ENCODE measurements at regions not wholly inside any gene's neighbourhood (a gene's known extent, or its start where the extent isn't known, plus 50 kb on each side); places are given as distances from the start of the nearest gene placed in this dataset.

DNA sequence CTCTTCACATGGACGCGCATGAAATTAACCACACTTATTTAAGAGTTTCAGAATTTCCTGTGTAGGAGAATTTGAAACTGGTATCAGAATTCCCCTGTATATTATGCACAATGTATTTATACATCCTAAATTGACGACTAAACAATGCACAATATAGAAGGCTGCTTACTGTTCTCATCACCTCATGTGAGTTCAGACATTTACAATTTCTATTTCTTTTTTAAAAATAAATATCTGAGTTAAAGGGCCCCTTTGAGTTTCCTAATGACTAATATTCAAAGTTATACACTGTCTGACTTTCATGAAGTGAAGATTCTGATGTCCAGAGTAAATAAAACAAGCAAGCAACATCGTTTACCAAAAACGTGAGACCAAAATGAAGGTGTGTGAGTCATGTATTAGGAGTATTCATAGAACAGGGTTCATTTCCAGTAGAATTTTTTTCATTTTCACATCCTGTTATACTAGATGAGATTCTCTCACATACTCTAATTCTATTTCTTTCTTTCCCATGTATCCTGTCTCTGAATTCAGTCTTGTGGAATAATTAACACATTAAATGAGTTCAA lies 406.2 kb downstream of the NUP35 start:
- TF ChIP-seq, protein P1, sequence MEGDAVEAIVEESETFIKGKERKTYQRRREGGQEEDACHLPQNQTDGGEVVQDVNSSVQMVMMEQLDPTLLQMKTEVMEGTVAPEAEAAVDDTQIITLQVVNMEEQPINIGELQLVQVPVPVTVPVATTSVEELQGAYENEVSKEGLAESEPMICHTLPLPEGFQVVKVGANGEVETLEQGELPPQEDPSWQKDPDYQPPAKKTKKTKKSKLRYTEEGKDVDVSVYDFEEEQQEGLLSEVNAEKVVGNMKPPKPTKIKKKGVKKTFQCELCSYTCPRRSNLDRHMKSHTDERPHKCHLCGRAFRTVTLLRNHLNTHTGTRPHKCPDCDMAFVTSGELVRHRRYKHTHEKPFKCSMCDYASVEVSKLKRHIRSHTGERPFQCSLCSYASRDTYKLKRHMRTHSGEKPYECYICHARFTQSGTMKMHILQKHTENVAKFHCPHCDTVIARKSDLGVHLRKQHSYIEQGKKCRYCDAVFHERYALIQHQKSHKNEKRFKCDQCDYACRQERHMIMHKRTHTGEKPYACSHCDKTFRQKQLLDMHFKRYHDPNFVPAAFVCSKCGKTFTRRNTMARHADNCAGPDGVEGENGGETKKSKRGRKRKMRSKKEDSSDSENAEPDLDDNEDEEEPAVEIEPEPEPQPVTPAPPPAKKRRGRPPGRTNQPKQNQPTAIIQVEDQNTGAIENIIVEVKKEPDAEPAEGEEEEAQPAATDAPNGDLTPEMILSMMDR (IDR thresholded peaks at IDR 0.05; ENCODE audit: extremely low read depth, low read depth, low read length) = no peak
- no peak for DNase-seq (ENCODE audit: insufficient read length, low spot score, missing footprints)
- no peak overlapping the region for H3K4me2 ChIP-seq (ENCODE audit: insufficient read depth, low read length)
- no peaks in the 10 kb centered on the region for H3K79me2 ChIP-seq (ENCODE audit: insufficient read depth, low read length)
- no peaks in the 10 kb centered on the region for H3K36me3 ChIP-seq (ENCODE audit: insufficient read depth, low read length)
- H3K4me1 ChIP-seq (ENCODE audit: insufficient read depth, low read length) = no peaks in the 10 kb centered on the region
- H3K27me3 ChIP-seq (ENCODE audit: insufficient read depth, low read length) = no peaks in the 10 kb centered on the region
- no peak overlapping the region for H3K4me3 ChIP-seq (ENCODE audit: insufficient read depth, low read length)
- no peaks in the 10 kb centered on the region for H3K9me3 ChIP-seq (ENCODE audit: low read depth, low read length)
- no peak overlapping the region for H2AFZ ChIP-seq (ENCODE audit: low read length)
- H3K27ac ChIP-seq (ENCODE audit: low read depth, low read length) = no peak overlapping the region
- H4K20me1 ChIP-seq (ENCODE audit: insufficient read depth, low read length) = no peaks in the 10 kb centered on the region

DNA sequence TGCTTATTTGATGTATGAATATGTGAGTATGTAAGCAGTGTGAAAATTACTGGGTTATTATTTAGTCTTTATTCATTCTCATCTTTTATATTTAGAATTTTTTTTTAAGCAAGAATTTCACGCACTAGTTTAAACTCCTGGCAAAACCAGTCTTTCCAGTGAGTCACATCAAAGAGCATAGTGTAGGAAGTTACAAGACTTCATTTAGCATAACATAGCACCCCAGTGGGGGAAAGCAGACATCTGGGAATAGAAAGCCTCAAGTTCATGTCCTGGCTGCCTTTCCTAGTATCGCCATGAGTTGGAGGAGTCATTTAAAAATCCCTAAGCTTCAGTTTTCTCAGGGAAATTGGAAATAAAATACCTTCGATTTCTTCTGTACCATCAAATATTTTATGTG lies 408.3 kb downstream of the NUP35 start:
- H4K20me1 ChIP-seq (ENCODE audit: insufficient read depth, low read length) = no peaks in the 10 kb centered on the region
- no peak for DNase-seq (ENCODE audit: insufficient read length, low spot score, missing footprints)
- no peak overlapping the region for H3K4me2 ChIP-seq (ENCODE audit: insufficient read depth, low read length)
- H2AFZ ChIP-seq (ENCODE audit: low read length) = no peak overlapping the region
- TF ChIP-seq, protein P1 (IDR thresholded peaks at IDR 0.05; ENCODE audit: extremely low read depth, low read depth, low read length) = no peak
- H3K9me3 ChIP-seq (ENCODE audit: low read depth, low read length) = no peaks in the 10 kb centered on the region
- H3K4me1 ChIP-seq (ENCODE audit: insufficient read depth, low read length) = no peaks in the 10 kb centered on the region
- H3K27ac ChIP-seq (ENCODE audit: low read depth, low read length) = no peak overlapping the region
- H3K36me3 ChIP-seq (ENCODE audit: insufficient read depth, low read length) = no peaks in the 10 kb centered on the region
- H3K4me3 ChIP-seq (ENCODE audit: insufficient read depth, low read length) = no peak overlapping the region
- H3K27me3 ChIP-seq (ENCODE audit: insufficient read depth, low read length) = no peaks in the 10 kb centered on the region
- H3K79me2 ChIP-seq (ENCODE audit: insufficient read depth, low read length) = no peaks in the 10 kb centered on the region

DNA sequence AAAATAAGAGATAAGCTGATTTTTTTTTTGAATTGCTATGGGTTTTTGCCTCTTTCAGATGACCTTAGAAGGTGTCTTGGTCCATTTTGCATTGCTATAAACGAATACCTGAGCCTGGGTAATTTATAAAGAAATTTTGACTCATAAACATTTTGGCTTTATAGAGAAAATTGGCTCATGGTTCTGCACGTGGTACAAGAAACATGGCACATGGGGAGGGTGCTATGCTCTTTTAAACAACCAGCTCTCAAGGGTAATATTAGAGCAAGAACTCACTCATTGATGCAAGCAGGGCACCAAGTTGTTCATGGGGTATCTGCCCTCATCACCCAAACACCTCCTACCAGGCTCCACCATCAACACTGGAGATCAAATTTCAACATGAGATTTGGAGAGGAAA lies 408.8 kb downstream of the NUP35 start:
- no peak overlapping the region for H3K27ac ChIP-seq (ENCODE audit: low read depth, low read length)
- no peaks in the 10 kb centered on the region for H3K36me3 ChIP-seq (ENCODE audit: insufficient read depth, low read length)
- no peaks in the 10 kb centered on the region for H3K4me1 ChIP-seq (ENCODE audit: insufficient read depth, low read length)
- H3K9me3 ChIP-seq (ENCODE audit: low read depth, low read length) = no peaks in the 10 kb centered on the region
- H2AFZ ChIP-seq (ENCODE audit: low read length) = no peak overlapping the region
- no peaks in the 10 kb centered on the region for H3K27me3 ChIP-seq (ENCODE audit: insufficient read depth, low read length)
- no peaks in the 10 kb centered on the region for H4K20me1 ChIP-seq (ENCODE audit: insufficient read depth, low read length)
- H3K4me3 ChIP-seq (ENCODE audit: insufficient read depth, low read length) = no peak overlapping the region
- no peak for DNase-seq (ENCODE audit: insufficient read length, low spot score, missing footprints)
- TF ChIP-seq, protein P1 (IDR thresholded peaks at IDR 0.05; ENCODE audit: extremely low read depth, low read depth, low read length) = no peak
- no peak overlapping the region for H3K4me2 ChIP-seq (ENCODE audit: insufficient read depth, low read length)
- H3K79me2 ChIP-seq (ENCODE audit: insufficient read depth, low read length) = no peaks in the 10 kb centered on the region

DNA sequence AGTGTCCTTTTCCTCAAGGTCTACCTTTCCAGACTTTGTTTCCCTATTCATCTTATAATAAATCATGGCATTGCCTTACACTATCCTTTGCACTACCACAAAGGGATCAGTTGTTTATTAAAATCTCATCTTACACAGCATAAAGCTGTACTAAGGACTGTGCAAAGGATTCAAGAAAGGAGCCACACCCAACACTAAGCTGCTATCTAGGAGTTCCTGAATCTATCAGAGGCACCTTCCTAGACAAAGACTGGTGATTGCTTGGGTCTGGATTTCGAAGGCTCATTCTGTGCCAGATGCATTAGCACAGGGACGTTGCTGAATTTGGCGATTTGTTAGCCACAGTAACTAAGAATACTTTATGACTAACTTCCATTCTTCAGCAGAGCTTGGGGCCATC lies 412.0 kb downstream of the NUP35 start:
- no peak overlapping the region for H2AFZ ChIP-seq (ENCODE audit: low read length)
- H3K4me3 ChIP-seq (ENCODE audit: insufficient read depth, low read length) = no peak overlapping the region
- no peaks in the 10 kb centered on the region for H4K20me1 ChIP-seq (ENCODE audit: insufficient read depth, low read length)
- no peaks in the 10 kb centered on the region for H3K36me3 ChIP-seq (ENCODE audit: insufficient read depth, low read length)
- H3K4me2 ChIP-seq (ENCODE audit: insufficient read depth, low read length) = no peak overlapping the region
- H3K9me3 ChIP-seq (ENCODE audit: low read depth, low read length) = no peaks in the 10 kb centered on the region
- no peaks in the 10 kb centered on the region for H3K79me2 ChIP-seq (ENCODE audit: insufficient read depth, low read length)
- TF ChIP-seq, protein P1 (IDR thresholded peaks at IDR 0.05; ENCODE audit: extremely low read depth, low read depth, low read length) = no peak
- no peaks in the 10 kb centered on the region for H3K4me1 ChIP-seq (ENCODE audit: insufficient read depth, low read length)
- no peaks in the 10 kb centered on the region for H3K27me3 ChIP-seq (ENCODE audit: insufficient read depth, low read length)
- no peak for DNase-seq (ENCODE audit: insufficient read length, low spot score, missing footprints)
- H3K27ac ChIP-seq (ENCODE audit: low read depth, low read length) = no peak overlapping the region

Measured in osteoblast (primary cell).